ENCODE measurements at regions not wholly inside any gene's neighbourhood (a gene's known extent, or its start where the extent isn't known, plus 50 kb on each side); places are given as distances from the start of the nearest gene placed in this dataset.

- no peak for DNase-seq (ENCODE audit: low read depth in 2 of 2)
- no peak overlapping the region for H3K4me3 ChIP-seq (replicated peaks in 1 of 2; ENCODE audit: low read depth in 2 of 2, low read length in 2 of 2)
- no peak for TF ChIP-seq CTCF (IDR thresholded peaks at IDR 0.05; ENCODE audit: low read depth, low read length)
Observed at GRCh38 chrX:69369999-69370398, 134.1 kb upstream of the NALF2 start.

GRCh38 chrX:69366183-69366582, 137.9 kb upstream of the NALF2 start:
- no peak for DNase-seq (ENCODE audit: low read depth in 2 of 2)
- no peak overlapping the region for H3K4me3 ChIP-seq (replicated peaks in 1 of 2; ENCODE audit: low read depth in 2 of 2, low read length in 2 of 2)
- no peak for TF ChIP-seq CTCF (IDR thresholded peaks at IDR 0.05; ENCODE audit: low read depth, low read length)

- no peak overlapping the region for H3K4me3 ChIP-seq (replicated peaks in 1 of 2; ENCODE audit: low read depth in 2 of 2, low read length in 2 of 2)
- no peak for DNase-seq (ENCODE audit: low read depth in 2 of 2)
- no peak for TF ChIP-seq CTCF (IDR thresholded peaks at IDR 0.05; ENCODE audit: low read depth, low read length)
Observed at GRCh38 chrX:69365755-69366154, 138.4 kb upstream of the NALF2 start.

GRCh38 chrX:69365349-69365748, 138.8 kb upstream of the NALF2 start:
- H3K4me3 ChIP-seq (replicated peaks in 1 of 2; ENCODE audit: low read depth in 2 of 2, low read length in 2 of 2), result no peak overlapping the region
- no peak for DNase-seq (ENCODE audit: low read depth in 2 of 2)
- TF ChIP-seq CTCF (IDR thresholded peaks at IDR 0.05; ENCODE audit: low read depth, low read length), result no peak

GRCh38 chrX:69362856-69363255, 141.3 kb upstream of the NALF2 start:
- DNase-seq (ENCODE audit: low read depth in 2 of 2), result peak in 1 of 2 donors; percentile 62

DNA sequence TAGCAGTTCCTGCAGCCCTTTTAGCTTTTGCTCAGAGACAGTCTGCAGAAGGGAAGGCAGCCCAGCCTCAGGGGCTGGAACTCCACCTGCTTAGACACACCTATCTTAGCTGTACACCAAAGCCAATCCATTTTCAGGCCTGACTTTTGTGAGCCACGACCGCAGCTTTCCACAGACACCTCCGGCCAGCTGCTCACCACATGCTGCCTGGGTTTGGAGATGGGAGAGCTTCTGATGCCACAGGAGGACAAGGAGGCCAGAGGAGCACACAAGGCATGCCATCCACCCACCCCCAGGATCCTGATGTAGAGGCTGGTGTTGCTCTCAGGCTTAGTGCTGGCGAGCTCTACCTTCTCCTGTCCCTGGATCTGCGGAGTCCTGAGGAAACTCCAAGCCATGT, 141.8 kb upstream of the NALF2 start:
- no peak for DNase-seq (ENCODE audit: low read depth in 2 of 2)
- TF ChIP-seq CTCF (IDR thresholded peaks at IDR 0.05; ENCODE audit: low read depth, low read length), result no peak
- H3K4me3 ChIP-seq (replicated peaks in 1 of 2; ENCODE audit: low read depth in 2 of 2, low read length in 2 of 2), result no peak overlapping the region

More at GRCh38 chrX:69362856-69363255, 141.3 kb upstream of the NALF2 start:
- TF ChIP-seq CTCF (IDR thresholded peaks at IDR 0.05; ENCODE audit: low read depth, low read length), result no peak
- no peak overlapping the region for H3K4me3 ChIP-seq (replicated peaks in 1 of 2; ENCODE audit: low read depth in 2 of 2, low read length in 2 of 2)

DNA sequence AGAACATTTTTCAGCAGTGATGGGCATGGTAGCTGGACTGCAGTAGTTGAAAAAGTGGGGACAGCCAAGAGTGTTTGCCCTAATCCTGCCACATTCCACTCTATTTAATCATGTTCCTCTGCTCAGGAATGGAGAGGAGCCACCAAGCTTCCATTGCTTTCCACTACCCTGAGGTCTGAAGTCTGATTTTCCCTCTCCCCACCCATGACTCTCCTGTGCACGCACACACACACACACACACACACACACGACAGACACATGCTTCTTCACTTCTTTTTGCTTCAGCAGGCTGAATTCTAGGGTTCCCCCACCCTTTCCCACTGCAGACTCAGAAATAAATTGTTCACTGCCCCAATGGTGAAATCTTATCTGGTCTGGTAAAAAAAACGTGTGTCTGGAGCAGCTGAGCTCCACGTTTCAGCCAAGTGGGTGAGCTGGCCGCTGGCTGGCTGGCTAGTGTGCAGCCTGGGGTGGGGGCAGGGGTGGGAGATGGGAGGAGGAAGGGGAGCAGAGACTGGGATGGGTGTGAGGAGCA, 142.7 kb upstream of the NALF2 start:
- TF ChIP-seq CTCF (IDR thresholded peaks at IDR 0.05; ENCODE audit: low read depth, low read length), result no peak
- DNase-seq (ENCODE audit: low read depth in 2 of 2), result peak; percentile 0 to 75
- no peak overlapping the region for H3K4me3 ChIP-seq (replicated peaks in 1 of 2; ENCODE audit: low read depth in 2 of 2, low read length in 2 of 2)
